ENCODE measurements at regions not wholly inside any gene's neighbourhood (a gene's known extent, or its start where the extent isn't known, plus 50 kb on each side); places are given as distances from the start of the nearest gene placed in this dataset.

GRCh38 chr9:82127465-82127864 lies 138.9 kb downstream of the SPATA31D1 start:
- TF ChIP-seq CTCF (IDR thresholded peaks at IDR 0.05), result no peak
- no peak for TF ChIP-seq POLR2A (IDR thresholded peaks at IDR 0.05)

Data from esophagus squamous epithelium (tissue), 4 donors.